ENCODE measurements at regions not wholly inside any gene's neighbourhood (a gene's known extent, or its start where the extent isn't known, plus 50 kb on each side); places are given as distances from the start of the nearest gene placed in this dataset.

DNA sequence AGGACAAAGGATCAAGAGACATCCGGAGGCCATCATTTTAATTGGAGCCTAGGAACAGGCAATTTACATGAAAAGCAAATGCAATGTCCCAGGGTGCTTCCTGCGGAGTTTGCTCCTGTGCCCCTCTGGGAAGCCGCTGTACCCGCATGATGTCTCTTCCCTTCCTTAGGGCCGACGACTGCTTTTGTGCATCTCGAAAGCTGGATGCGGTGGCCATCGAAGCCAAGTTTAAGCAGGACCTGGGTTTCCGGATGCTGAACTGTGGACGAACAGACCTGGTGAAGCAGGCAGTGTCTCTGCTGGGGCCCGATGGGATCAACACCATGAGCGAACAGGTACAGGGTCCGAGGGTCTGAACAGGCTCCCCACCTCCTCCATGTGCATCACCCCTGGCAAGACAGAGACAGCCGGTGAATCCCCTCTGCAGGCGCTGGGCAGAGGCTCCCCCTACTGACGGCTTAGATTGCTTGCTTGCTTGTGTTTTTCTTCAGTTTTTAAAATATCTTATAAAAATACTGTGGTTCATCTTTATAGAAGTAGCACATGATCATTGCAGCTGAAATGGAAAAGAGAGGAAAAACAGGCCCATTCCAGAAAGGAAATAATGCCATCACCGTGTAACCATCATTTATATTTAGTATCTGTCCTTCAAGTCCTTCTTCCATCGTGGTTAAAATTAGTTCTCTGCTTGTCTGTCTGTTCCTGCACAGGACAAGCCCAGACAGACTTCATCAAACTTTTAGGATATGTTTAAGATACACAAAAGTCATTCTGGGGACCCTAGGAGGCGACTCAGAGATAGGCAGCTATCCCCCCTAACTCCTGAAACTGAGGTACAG lies 75.4 kb upstream of the PWP1 start:
- Histone ChIP-seq H3K4me1 (ENCODE audit: control insufficient read depth, extremely low read depth, insufficient read depth, low read length) (no peaks in the 10 kb centered on the region), H3K4me2 (ENCODE audit: insufficient read depth, low read length) (no peak overlapping the region), H3K79me2 (ENCODE audit: control insufficient read depth, insufficient read depth, low read length) (no peaks in the 10 kb centered on the region), H3K9me1 (replicated peaks; ENCODE audit: control insufficient read depth, extremely low read depth, insufficient read depth, low read length) (no peaks in the 10 kb centered on the region), H3K9ac (replicated peaks; ENCODE audit: extremely low read depth, insufficient read depth, low read length) (no peak overlapping the region), H3K36me3 (ENCODE audit: control insufficient read depth in 2 of 2, extremely low read depth in 1 of 2, insufficient read depth in 2 of 2, low read length in 2 of 2) (no peaks in the 10 kb centered on the region), H3K27ac (ENCODE audit: insufficient read depth, low read depth, low read length) (no peak overlapping the region), H4K20me1 (replicated peaks; ENCODE audit: control insufficient read depth, extremely low read depth, insufficient read depth, low read length) (no peaks in the 10 kb centered on the region), H3K9me3 (replicated peaks; ENCODE audit: control insufficient read depth, insufficient read depth, low read length) (no peaks in the 10 kb centered on the region), H3K27me3 (ENCODE audit: control insufficient read depth in 2 of 2, insufficient read depth in 2 of 2, low read length in 2 of 2) (no peaks in the 10 kb centered on the region), H3K4me3 (replicated peaks in 1 of 3; ENCODE audit: insufficient read depth in 1 of 3, low read depth in 1 of 3, low read length in 3 of 3) (no peak overlapping the region), H2AFZ (ENCODE audit: low read depth, low read length) (peak overlapping the region; percentile 14)
- ChIA-PET POLR2A (no interaction called here), CTCF (interaction anchor here (1.0 to 8.0 kb wide), 20 partner anchors 7 to 518 kb away, joined by 3 to 296 read pairs (median 4); no protein-coding TSS in a partner anchor)
- dilution Hi-C loops (cut with MboI; ENCODE audit: extremely low pct_ligation_motif_present, low sequenced_read_pairs) (loop anchor here (25.0 kb wide), 1 partner anchor 473 kb away; no protein-coding TSS in a partner anchor), intact Hi-C loops (cut with micrococcal nuclease) (no loop called here)
- DNase-seq (ENCODE audit: low read depth, low spot score), result peak; percentile 29
- FAIRE-seq, result no peak
- no TSS peak for BruUV-seq (replicated peaks)
- TF ChIP-seq, protein P1, sequence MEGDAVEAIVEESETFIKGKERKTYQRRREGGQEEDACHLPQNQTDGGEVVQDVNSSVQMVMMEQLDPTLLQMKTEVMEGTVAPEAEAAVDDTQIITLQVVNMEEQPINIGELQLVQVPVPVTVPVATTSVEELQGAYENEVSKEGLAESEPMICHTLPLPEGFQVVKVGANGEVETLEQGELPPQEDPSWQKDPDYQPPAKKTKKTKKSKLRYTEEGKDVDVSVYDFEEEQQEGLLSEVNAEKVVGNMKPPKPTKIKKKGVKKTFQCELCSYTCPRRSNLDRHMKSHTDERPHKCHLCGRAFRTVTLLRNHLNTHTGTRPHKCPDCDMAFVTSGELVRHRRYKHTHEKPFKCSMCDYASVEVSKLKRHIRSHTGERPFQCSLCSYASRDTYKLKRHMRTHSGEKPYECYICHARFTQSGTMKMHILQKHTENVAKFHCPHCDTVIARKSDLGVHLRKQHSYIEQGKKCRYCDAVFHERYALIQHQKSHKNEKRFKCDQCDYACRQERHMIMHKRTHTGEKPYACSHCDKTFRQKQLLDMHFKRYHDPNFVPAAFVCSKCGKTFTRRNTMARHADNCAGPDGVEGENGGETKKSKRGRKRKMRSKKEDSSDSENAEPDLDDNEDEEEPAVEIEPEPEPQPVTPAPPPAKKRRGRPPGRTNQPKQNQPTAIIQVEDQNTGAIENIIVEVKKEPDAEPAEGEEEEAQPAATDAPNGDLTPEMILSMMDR (IDR thresholded peaks at IDR 0.05; ENCODE audit: extremely low read depth in 1 of 2, insufficient read depth in 1 of 2, low read depth in 1 of 2, low read length in 2 of 2), result peak; percentile 66 to 78
- TF ChIP-seq MYC (IDR thresholded peaks at IDR 0.05; ENCODE audit: low read depth, low read length) (no peak), EZH2 (IDR thresholded peaks at IDR 0.05; ENCODE audit: borderline replicate concordance, low read depth, low read length, severe bottlenecking) (no peak)

DNA sequence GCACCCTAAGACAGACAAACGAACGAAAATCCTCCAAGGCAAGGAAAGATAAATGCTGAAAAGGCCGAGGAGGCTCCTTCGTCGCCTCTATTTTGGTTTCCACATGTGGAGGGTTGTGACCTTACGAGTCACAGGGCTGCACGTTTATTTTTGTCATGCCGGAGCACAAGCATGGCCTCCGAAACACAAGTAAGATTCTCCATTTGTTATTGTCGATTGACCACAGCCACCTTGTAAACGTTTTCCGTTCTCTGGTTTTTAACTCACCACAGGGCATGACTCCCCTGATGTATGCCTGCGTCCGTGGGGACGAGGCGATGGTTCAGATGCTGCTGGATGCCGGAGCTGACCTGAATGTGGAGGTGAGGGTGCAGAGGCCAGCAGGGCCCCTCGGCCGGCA lies 73.1 kb upstream of the PWP1 start:
- dilution Hi-C loops (cut with MboI; ENCODE audit: extremely low pct_ligation_motif_present, low sequenced_read_pairs), result loop anchor here (25.0 kb wide), 1 partner anchor 475 kb away; no protein-coding TSS in a partner anchor
- H2AFZ ChIP-seq (ENCODE audit: low read depth, low read length), result no peak overlapping the region
- H3K4me2 ChIP-seq (ENCODE audit: insufficient read depth, low read length), result no peak overlapping the region
- no peaks in the 10 kb centered on the region for H4K20me1 ChIP-seq (replicated peaks; ENCODE audit: control insufficient read depth, extremely low read depth, insufficient read depth, low read length)
- no peak overlapping the region for H3K4me3 ChIP-seq (replicated peaks in 1 of 3; ENCODE audit: insufficient read depth in 1 of 3, low read depth in 1 of 3, low read length in 3 of 3)
- FAIRE-seq (no peak), DNase-seq (ENCODE audit: low read depth, low spot score) (no peak)
- TF ChIP-seq POLR2AphosphoS5 (IDR thresholded peaks at IDR 0.05; ENCODE audit: insufficient read depth, low read depth, low read length) (no peak), GATA2 (IDR thresholded peaks at IDR 0.05; ENCODE audit: insufficient read depth, insufficient read length, low read depth, low read length) (no peak), POLR2A (IDR thresholded peaks at IDR 0.05; ENCODE audit: low read depth, low read length) (no peak), EZH2 (IDR thresholded peaks at IDR 0.05; ENCODE audit: borderline replicate concordance, low read depth, low read length, severe bottlenecking) (no peak), MYC (IDR thresholded peaks at IDR 0.05; ENCODE audit: low read depth, low read length) (no peak), JUN (IDR thresholded peaks at IDR 0.05; ENCODE audit: borderline replicate concordance, insufficient read depth, insufficient read length, low read depth) (no peak), FOS (IDR thresholded peaks at IDR 0.05; ENCODE audit: borderline replicate concordance, insufficient read depth, low read length) (no peak)
- TF ChIP-seq, protein P2, sequence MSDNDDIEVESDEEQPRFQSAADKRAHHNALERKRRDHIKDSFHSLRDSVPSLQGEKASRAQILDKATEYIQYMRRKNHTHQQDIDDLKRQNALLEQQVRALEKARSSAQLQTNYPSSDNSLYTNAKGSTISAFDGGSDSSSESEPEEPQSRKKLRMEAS (IDR thresholded peaks at IDR 0.05; ENCODE audit: insufficient read depth, insufficient read length), result no peak
- TF ChIP-seq, protein P1 (IDR thresholded peaks at IDR 0.05; ENCODE audit: extremely low read depth in 1 of 2, insufficient read depth in 1 of 2, low read depth in 1 of 2, low read length in 2 of 2), result no peak
- no peaks in the 10 kb centered on the region for H3K4me1 ChIP-seq (ENCODE audit: control insufficient read depth, extremely low read depth, insufficient read depth, low read length)
- no peak overlapping the region for H3K9ac ChIP-seq (replicated peaks; ENCODE audit: extremely low read depth, insufficient read depth, low read length)
- H3K79me2 ChIP-seq (ENCODE audit: control insufficient read depth, insufficient read depth, low read length), result no peaks in the 10 kb centered on the region
- intact Hi-C loops (cut with micrococcal nuclease), result no loop called here
- no peaks in the 10 kb centered on the region for H3K36me3 ChIP-seq (ENCODE audit: control insufficient read depth in 2 of 2, extremely low read depth in 1 of 2, insufficient read depth in 2 of 2, low read length in 2 of 2)
- no peaks in the 10 kb centered on the region for H3K9me3 ChIP-seq (replicated peaks; ENCODE audit: control insufficient read depth, insufficient read depth, low read length)
- H3K27ac ChIP-seq (ENCODE audit: insufficient read depth, low read depth, low read length), result no peak overlapping the region
- H3K27me3 ChIP-seq (ENCODE audit: control insufficient read depth in 2 of 2, insufficient read depth in 2 of 2, low read length in 2 of 2), result no peaks in the 10 kb centered on the region
- no peaks in the 10 kb centered on the region for H3K9me1 ChIP-seq (replicated peaks; ENCODE audit: control insufficient read depth, extremely low read depth, insufficient read depth, low read length)
- BruUV-seq (replicated peaks), result no TSS peak
- POLR2A ChIA-PET, result no interaction called here
- CTCF ChIA-PET, result interaction anchor here (8.0 kb wide), 1 partner anchor 481 kb away, joined by 296 read pairs; no protein-coding TSS in a partner anchor
